Endothelial cell of umbilical vein (primary cell): ENCODE measurements at regions not wholly inside any gene's neighbourhood (a gene's known extent, or its start where the extent isn't known, plus 50 kb on each side); places are given as distances from the start of the nearest gene placed in this dataset.
A peak's percentile ranks its signal among the peaks of the same experiment; 100 is the strongest.

Source experiments
- BruUV-seq: library from RNA; stranded (reverse); fragments of 400-500 nt; replicated peaks from 2 replicates; lab custom pipeline; 2021; lab: Mats Ljungman, UMichigan
- CTCF ChIA-PET: fragments of 300-600, 350-600 bp; sonication (Branson Sonifier 250); formaldehyde crosslinking; loops from one replicate; lab custom pipeline; 2021; ENCODE audit warnings: antibody characterized with exemption, inconsistent platforms; lab: Charles Lee
- POLR2A ChIA-PET: fragments of 300-600, 350-600 bp; sonication (Branson Sonifier 250); formaldehyde crosslinking; loops from one replicate; lab custom pipeline; 2021; ENCODE audit warnings: antibody characterized with exemption, inconsistent platforms; lab: Charles Lee
- DNase-seq: peaks from one replicate; pipeline ENCODE4 v3.0.0-alpha.2; 2011; ENCODE audit warnings: low read depth, low spot score
- FAIRE-seq: peaks from 2 replicates; lab custom pipeline; 2011; peaks lifted over from hg19 to GRCh38; lab: Jason Lieb, UNC
- H2AFZ ChIP-seq: 2 replicates; pipeline ENCODE4 v1.6.0; 2012; ENCODE audit warnings: low read depth, low read length, control low read depth, inconsistent platforms
- H3K27ac ChIP-seq: 2 replicates; pipeline ENCODE4 v1.5.1; 2011; ENCODE audit warnings: low read depth, mild to moderate bottlenecking, control low read depth, low read length, moderate library complexity; ENCODE audit not compliant: insufficient read depth
- H3K27me3 ChIP-seq, 2 experiments: 2 replicates each; pipeline versions ENCODE4 v1.6.0 to v1.6.1; 2011; ENCODE audit warnings: low read length in 2 of 2, mixed read lengths in 1 of 2; ENCODE audit not compliant: control insufficient read depth in 2 of 2, insufficient read depth in 2 of 2
- H3K36me3 ChIP-seq, 2 experiments: 2 replicates in 1 of 2; 3 replicates in 1 of 2; pipeline ENCODE4 v1.5.1; 2011; ENCODE audit warnings: low read length in 2 of 2, mild to moderate bottlenecking in 1 of 2, moderate library complexity in 1 of 2; ENCODE audit not compliant: control insufficient read depth in 2 of 2, insufficient read depth in 2 of 2; ENCODE audit errors: extremely low read depth in 1 of 2
- H3K4me1 ChIP-seq: 3 replicates; pipeline ENCODE4 v1.5.1; 2011; ENCODE audit warnings: mild to moderate bottlenecking, low read length; ENCODE audit not compliant: control insufficient read depth, insufficient read depth; ENCODE audit errors: extremely low read depth
- H3K4me2 ChIP-seq: 2 replicates; pipeline ENCODE4 v1.6.1; 2011; ENCODE audit warnings: low read length, control low read depth, mixed read lengths; ENCODE audit not compliant: insufficient read depth
- H3K4me3 ChIP-seq, 3 experiments: fragments of 200-600 bp in 1 of 3; sonication (generic), shearing (Covaris generic) in 1 of 3; replicated peaks in 1 of 3; 2 replicates each; pipeline ENCODE4 v1.5.1; 2011 to 2016; ENCODE audit warnings: control low read depth in 3 of 3, low read length in 3 of 3, mild to moderate bottlenecking in 2 of 3, inconsistent platforms in 1 of 3, low read depth in 1 of 3, moderate library complexity in 1 of 3; ENCODE audit not compliant: insufficient read depth in 1 of 3
- H3K79me2 ChIP-seq: 2 replicates; pipeline ENCODE4 v1.6.0; 2012; ENCODE audit warnings: low read length, inconsistent platforms; ENCODE audit not compliant: control insufficient read depth, insufficient read depth
- H3K9ac ChIP-seq: replicated peaks from 2 replicates; pipeline ENCODE3; 2011; ENCODE audit warnings: low read length, control low read depth; ENCODE audit not compliant: insufficient read depth; ENCODE audit errors: extremely low read depth
- H3K9me1 ChIP-seq: replicated peaks from 3 replicates; pipeline ENCODE4 v1.6.0; 2011; ENCODE audit warnings: mild to moderate bottlenecking, low read length; ENCODE audit not compliant: control insufficient read depth, insufficient read depth; ENCODE audit errors: extremely low read depth
- H3K9me3 ChIP-seq: replicated peaks from 2 replicates; pipeline ENCODE4 v1.5.1; 2012; ENCODE audit warnings: low read length, inconsistent platforms; ENCODE audit not compliant: control insufficient read depth, insufficient read depth
- H4K20me1 ChIP-seq: replicated peaks from 2 replicates; pipeline ENCODE3; 2011; ENCODE audit warnings: mild to moderate bottlenecking, low read length; ENCODE audit not compliant: control insufficient read depth, insufficient read depth; ENCODE audit errors: extremely low read depth
- CTCF ChIP-seq, 2 donors: IDR thresholded peaks; 1 replicate in 1 of 2; 2 replicates in 1 of 2; pipeline ENCODE4 v1.5.1; 2011; ENCODE audit warnings: low read length in 2 of 2, mild to moderate bottlenecking in 2 of 2, moderate library complexity in 2 of 2, control low read depth in 1 of 2, inconsistent platforms in 1 of 2, low read depth in 1 of 2; ENCODE audit not compliant: insufficient read depth in 1 of 2; ENCODE audit errors: extremely low read depth in 1 of 2
- FOS ChIP-seq: IDR thresholded peaks from 2 replicates; pipeline ENCODE4 v1.6.1; 2011; ENCODE audit warnings: mild to moderate bottlenecking, low read length, moderate library complexity, borderline replicate concordance; ENCODE audit not compliant: insufficient read depth
- GATA2 ChIP-seq: IDR thresholded peaks from 2 replicates; pipeline ENCODE4 v1.7.0; 2011; ENCODE audit warnings: low read depth, mild to moderate bottlenecking, moderate library complexity, mixed read lengths, low read length; ENCODE audit not compliant: insufficient read length, insufficient read depth
- JUN ChIP-seq: IDR thresholded peaks from 2 replicates; pipeline ENCODE4 v1.6.1; 2011; ENCODE audit warnings: borderline replicate concordance, low read depth; ENCODE audit not compliant: insufficient read length, insufficient read depth
- POLR2A ChIP-seq: IDR thresholded peaks from 2 replicates; pipeline ENCODE4 v1.6.1; 2012; ENCODE audit warnings: low read depth, mild to moderate bottlenecking, control low read depth, low read length
- dilution Hi-C: fragments of 300-500 bp; cut with MboI; formaldehyde crosslinking; loops from one replicate; pipeline ENCODE4 v1.15.0; 2019; ENCODE audit warnings: low sequenced_read_pairs; ENCODE audit not compliant: extremely low pct_ligation_motif_present
- intact Hi-C: fragments of 100-400 bp; cut with micrococcal nuclease; formaldehyde crosslinking; loops from one replicate; pipeline ENCODE4 v1.10.0; 2022

- intact Hi-C loops (loop anchor here (1.0 to 10.0 kb wide), 5 partner anchors 22 to 600 kb away; partner anchors contain the start of gene SNX18), dilution Hi-C loops (no loop called here)
- Histone ChIP-seq H3K4me3 (no peak overlapping the region), H3K9ac (no peak overlapping the region), H3K36me3 (no peaks in the 10 kb centered on the region), H2AFZ (no peak overlapping the region), H3K9me1 (no peaks in the 10 kb centered on the region), H4K20me1 (no peaks in the 10 kb centered on the region), H3K4me1 (peaks cover 6% of the 10 kb centered on the region), H3K27me3 (peaks cover 0 to 2% of the 10 kb centered on the region in 2 experiments), H3K4me2 (peak overlapping the region; percentile 30), H3K9me3 (no peaks in the 10 kb centered on the region), H3K27ac (no peak overlapping the region), H3K79me2 (no peaks in the 10 kb centered on the region)
- ChIA-PET POLR2A (no interaction called here), CTCF (interaction anchor here (0.7 to 4.3 kb wide), 68 partner anchors 10 to 601 kb away, joined by 3 to 218 read pairs (median 6); partner anchors contain the start of genes GPX8 and SNX18)
- TF ChIP-seq GATA2 (no peak), JUN (no peak), POLR2A (no peak), FOS (no peak), CTCF (IDR thresholded peaks at IDR 0.05; ENCODE audit: extremely low read depth in 1 of 2, insufficient read depth in 1 of 2, low read depth in 1 of 2, low read length in 2 of 2) (peak; percentile 17 to 45)
- FAIRE-seq (peak; percentile 8), DNase-seq (peak; percentile 65)
- BruUV-seq: no TSS peak
Observed at GRCh38 chr5:54844905-54845566, 140.4 kb downstream of the ESM1 start.
